RWPE2 (cell line): ENCODE measurements at regions not wholly inside any gene's neighbourhood (a gene's known extent, or its start where the extent isn't known, plus 50 kb on each side); places are given as distances from the start of the nearest gene placed in this dataset.

Source experiments
- ATAC-seq: fragments of 200-7000 bp; cut with Tn5 transposase; 3 replicates; pipeline ENCODE4 v1.9.1; 2021; ENCODE audit warnings: low read depth
- DNase-seq: peaks from one replicate; pipeline ENCODE4 v3.0.0-alpha.2; 2020; ENCODE audit warnings: low spot score
- H3K27ac ChIP-seq: fragments of 450-650 bp; 2 replicates; pipeline ENCODE4 v1.5.1; 2017; ENCODE audit warnings: mild to moderate bottlenecking; ENCODE audit not compliant: poor library complexity, severe bottlenecking
- H3K27me3 ChIP-seq: fragments of 250-450 bp; sonication (Bioruptor Pico); 2 replicates; pipeline ENCODE4 v1.5.1; 2021; ENCODE audit warnings: mild to moderate bottlenecking, moderate library complexity; ENCODE audit not compliant: insufficient read depth, poor library complexity, severe bottlenecking
- H3K36me3 ChIP-seq: fragments of 250-450 bp; sonication (Bioruptor Pico); 2 replicates; pipeline ENCODE4 v1.5.1; 2020; ENCODE audit warnings: low read depth, mild to moderate bottlenecking, moderate library complexity
- H3K4me1 ChIP-seq: fragments of 250-450 bp; sonication (Bioruptor Pico); 2 replicates; pipeline ENCODE4 v1.5.1; 2021; ENCODE audit warnings: mild to moderate bottlenecking, moderate library complexity; ENCODE audit not compliant: insufficient read depth, poor library complexity, severe bottlenecking
- H3K4me3 ChIP-seq: fragments of 250-450 bp; sonication (Bioruptor Pico); 2 replicates; pipeline ENCODE4 v1.5.1; 2021; ENCODE audit warnings: mild to moderate bottlenecking, moderate library complexity; ENCODE audit not compliant: severe bottlenecking
- H3K9me3 ChIP-seq: fragments of 250-450 bp; sonication (Bioruptor Pico); 2 replicates; pipeline ENCODE4 v1.5.1; 2021; ENCODE audit warnings: mild to moderate bottlenecking, moderate library complexity; ENCODE audit not compliant: severe bottlenecking
- TF ChIP-seq, protein P1 (sequence below): fragments of 450-650 bp; IDR thresholded peaks from one replicate; pipeline ENCODE4 v1.5.1; 2017; ENCODE audit warnings: mild to moderate bottlenecking, moderate library complexity; ENCODE audit not compliant: poor library complexity, severe bottlenecking

DNA sequence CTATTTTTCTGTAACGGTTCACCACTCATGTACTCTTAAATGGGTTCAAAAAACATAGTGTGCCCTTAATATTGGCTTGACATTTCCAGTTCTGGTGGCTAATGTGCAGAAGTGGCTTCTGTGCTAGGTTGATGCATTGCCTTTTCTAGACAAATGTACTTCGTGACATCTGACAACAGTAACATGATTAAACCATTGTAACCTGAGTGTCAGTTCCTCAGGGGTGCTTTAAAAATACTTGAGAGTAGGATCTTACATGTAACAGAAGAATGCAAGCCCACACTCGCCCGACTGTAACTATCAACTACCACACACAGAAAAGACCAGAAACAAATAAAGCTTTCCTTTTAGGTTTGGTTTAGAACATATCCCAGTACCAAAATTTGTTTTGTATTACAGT, 393.4 kb upstream of the NFE2L3 start:
- H3K4me3 ChIP-seq = no peak overlapping the region
- no peaks in the 10 kb centered on the region for H3K9me3 ChIP-seq
- H3K27ac ChIP-seq = no peak overlapping the region
- H3K27me3 ChIP-seq = peaks cover 10% of the 10 kb centered on the region
- ATAC-seq (peak; percentile 41; the same call in 1 of the 3 replicates), DNase-seq (no peak)
- TF ChIP-seq, protein P1, sequence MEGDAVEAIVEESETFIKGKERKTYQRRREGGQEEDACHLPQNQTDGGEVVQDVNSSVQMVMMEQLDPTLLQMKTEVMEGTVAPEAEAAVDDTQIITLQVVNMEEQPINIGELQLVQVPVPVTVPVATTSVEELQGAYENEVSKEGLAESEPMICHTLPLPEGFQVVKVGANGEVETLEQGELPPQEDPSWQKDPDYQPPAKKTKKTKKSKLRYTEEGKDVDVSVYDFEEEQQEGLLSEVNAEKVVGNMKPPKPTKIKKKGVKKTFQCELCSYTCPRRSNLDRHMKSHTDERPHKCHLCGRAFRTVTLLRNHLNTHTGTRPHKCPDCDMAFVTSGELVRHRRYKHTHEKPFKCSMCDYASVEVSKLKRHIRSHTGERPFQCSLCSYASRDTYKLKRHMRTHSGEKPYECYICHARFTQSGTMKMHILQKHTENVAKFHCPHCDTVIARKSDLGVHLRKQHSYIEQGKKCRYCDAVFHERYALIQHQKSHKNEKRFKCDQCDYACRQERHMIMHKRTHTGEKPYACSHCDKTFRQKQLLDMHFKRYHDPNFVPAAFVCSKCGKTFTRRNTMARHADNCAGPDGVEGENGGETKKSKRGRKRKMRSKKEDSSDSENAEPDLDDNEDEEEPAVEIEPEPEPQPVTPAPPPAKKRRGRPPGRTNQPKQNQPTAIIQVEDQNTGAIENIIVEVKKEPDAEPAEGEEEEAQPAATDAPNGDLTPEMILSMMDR = no peak
- H3K4me1 ChIP-seq = no peaks in the 10 kb centered on the region
- H3K36me3 ChIP-seq = no peaks in the 10 kb centered on the region

DNA sequence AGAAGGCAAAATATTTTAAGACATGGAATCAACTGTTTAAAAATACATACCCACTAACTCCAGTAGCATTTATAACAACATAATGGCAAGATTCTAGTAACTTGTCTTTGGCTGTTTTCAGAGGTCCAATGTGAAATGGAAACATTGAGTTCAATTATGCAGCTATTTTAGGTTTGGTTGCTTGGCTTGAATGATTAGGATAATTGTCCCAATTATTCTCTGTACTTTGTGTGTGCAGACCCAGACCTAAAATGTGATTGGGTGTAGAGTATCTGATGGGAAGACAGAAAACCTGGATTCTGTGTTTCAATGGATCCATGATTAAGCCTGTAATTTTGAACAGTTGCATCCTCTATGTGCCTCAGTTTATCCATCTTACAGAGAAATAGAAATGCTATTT, 392.7 kb upstream of the NFE2L3 start:
- DNase-seq (no peak), ATAC-seq (no peak)
- Histone ChIP-seq H3K27ac (no peak overlapping the region), H3K27me3 (peaks cover 10% of the 10 kb centered on the region), H3K9me3 (no peaks in the 10 kb centered on the region), H3K4me1 (no peaks in the 10 kb centered on the region), H3K4me3 (no peak overlapping the region), H3K36me3 (no peaks in the 10 kb centered on the region)
- TF ChIP-seq, protein P1 = no peak

DNA sequence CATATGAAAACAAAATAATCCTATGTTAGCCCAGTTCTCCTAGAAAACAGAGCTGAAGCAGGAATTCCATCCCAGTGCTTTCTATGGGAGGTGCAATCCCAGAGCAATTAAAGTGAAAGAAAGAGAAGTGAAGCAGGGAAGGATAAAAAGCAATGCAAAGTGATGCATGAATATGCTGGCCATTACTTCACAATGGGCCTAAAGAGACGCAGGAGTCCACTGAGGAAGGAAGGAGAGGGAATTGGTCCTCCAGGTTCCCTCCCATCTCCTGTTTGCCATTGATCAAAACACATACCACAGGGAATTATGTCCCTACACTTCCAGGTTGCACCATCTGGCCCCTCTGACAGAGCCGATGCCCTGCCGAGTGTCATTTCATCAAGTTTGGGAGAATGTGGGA, 392.2 kb upstream of the NFE2L3 start:
- TF ChIP-seq, protein P1 = no peak
- DNase-seq (no peak), ATAC-seq (no peak)
- no peaks in the 10 kb centered on the region for H3K4me1 ChIP-seq
- peaks cover 10% of the 10 kb centered on the region for H3K27me3 ChIP-seq
- H3K9me3 ChIP-seq = no peaks in the 10 kb centered on the region
- no peaks in the 10 kb centered on the region for H3K36me3 ChIP-seq
- no peak overlapping the region for H3K27ac ChIP-seq
- no peak overlapping the region for H3K4me3 ChIP-seq

DNA sequence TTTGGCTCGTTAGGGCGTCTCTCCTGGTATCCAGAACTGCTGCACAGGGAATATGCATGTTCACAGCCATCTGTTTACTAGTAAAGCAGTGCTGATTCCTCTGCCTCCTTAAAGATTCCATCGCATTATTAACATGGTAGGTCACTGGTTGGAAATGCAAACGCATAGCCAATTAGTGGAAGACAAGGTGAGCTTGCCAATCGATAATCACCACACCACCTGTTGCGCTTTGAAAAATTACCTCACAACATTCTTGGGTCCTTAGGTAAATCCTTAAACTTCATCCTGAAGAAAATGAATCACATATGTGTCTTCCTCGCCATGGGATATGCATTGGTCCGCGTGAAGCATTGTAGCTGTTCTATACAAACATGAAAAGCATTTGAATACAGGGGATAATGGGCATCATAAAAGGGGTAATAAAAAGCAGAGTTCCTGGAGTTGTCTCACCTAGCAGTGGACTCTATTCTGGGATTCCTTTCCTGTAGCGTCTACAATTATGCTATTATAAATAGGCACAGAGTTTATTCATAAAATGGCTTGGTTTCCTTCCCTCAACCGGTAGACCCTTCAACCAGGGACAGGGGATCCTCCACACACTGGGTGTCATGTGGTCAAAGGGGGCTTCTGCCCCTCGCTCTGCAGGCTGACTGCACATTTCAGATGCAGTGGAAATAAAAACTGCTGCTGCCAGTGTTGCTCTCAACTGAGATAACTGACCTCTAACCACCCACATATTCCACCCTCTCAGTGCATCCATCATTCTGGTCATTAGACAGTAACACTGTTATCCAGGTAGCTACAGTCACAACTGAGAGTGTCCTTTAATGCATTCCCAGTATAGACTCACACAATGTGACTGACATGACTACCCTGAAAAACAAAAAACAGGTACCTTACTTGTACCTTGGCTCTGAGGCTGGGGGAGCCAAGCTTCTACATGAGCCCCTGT, 389.2 kb upstream of the NFE2L3 start:
- H3K9me3 ChIP-seq = no peaks in the 10 kb centered on the region
- H3K27me3 ChIP-seq = peaks cover 4% of the 10 kb centered on the region
- TF ChIP-seq, protein P1 = no peak
- ATAC-seq (no peak), DNase-seq (no peak)
- no peaks in the 10 kb centered on the region for H3K36me3 ChIP-seq
- H3K4me1 ChIP-seq = no peaks in the 10 kb centered on the region
- no peak overlapping the region for H3K27ac ChIP-seq
- H3K4me3 ChIP-seq = no peak overlapping the region

DNA sequence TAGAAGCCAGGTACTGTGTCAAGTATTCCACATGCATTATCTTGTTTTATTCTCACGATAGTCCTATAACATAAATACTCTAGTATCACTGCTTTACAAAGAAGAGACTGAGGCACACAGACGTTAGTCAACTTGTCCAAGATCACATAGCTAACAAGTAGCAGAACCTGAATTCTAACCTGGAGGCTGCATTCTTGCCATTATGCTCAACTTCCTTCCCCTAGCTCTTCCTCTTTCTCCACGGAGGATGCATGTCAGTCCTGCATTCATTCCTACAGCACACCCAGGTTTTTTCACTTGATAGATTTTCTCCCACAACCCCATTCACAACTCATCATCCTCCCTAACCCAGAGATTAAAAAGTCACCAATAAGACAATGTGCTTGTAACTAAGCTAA, 388.5 kb upstream of the NFE2L3 start:
- Histone ChIP-seq H3K4me1 (no peaks in the 10 kb centered on the region), H3K9me3 (no peaks in the 10 kb centered on the region), H3K27ac (no peak overlapping the region), H3K27me3 (peaks cover 4% of the 10 kb centered on the region), H3K4me3 (no peak overlapping the region), H3K36me3 (no peaks in the 10 kb centered on the region)
- TF ChIP-seq, protein P1 = no peak
- no peak for ATAC-seq
- DNase-seq = no peak
